HEK293 (cell line): ENCODE measurements at regions not wholly inside any gene's neighbourhood (a gene's known extent, or its start where the extent isn't known, plus 50 kb on each side); places are given as distances from the start of the nearest gene placed in this dataset.
A peak's percentile ranks its signal among the peaks of the same experiment; 100 is the strongest.

ENCODE experiments used
- CTCF ChIA-PET: fragments of 350-600 bp; formaldehyde crosslinking; extraction: SDS; loops from one replicate; lab custom pipeline; 2021; ENCODE audit warnings: antibody characterized with exemption; lab: Yijun Ruan, JAX
- POLR2A ChIA-PET: fragments of 300-600 bp; formaldehyde crosslinking; extraction: SDS; loops from one replicate; lab custom pipeline; 2020; ENCODE audit warnings: antibody characterized with exemption, inconsistent platforms; lab: Yijun Ruan, JAX
- H3K27ac ChIP-seq: fragments of 200-500 bp; sonication (Bioruptor generic); 2 replicates; pipeline ENCODE4 v1.5.1; 2014; ENCODE audit warnings: low read depth, low read length, control low read depth, inconsistent platforms; ENCODE audit errors: extremely low read depth
- H3K36me3 ChIP-seq, 2 experiments: fragments of 200-500 bp in 1 of 2; sonication (Bioruptor generic) in 1 of 2; 1 replicate in 1 of 2; 2 replicates in 1 of 2; pipeline ENCODE4 v1.5.1; 2014 to 2017; ENCODE audit warnings: inconsistent platforms in 2 of 2, low read length in 2 of 2; ENCODE audit not compliant: control insufficient read depth in 2 of 2, insufficient read depth in 1 of 2
- H3K4me1 ChIP-seq: fragments of 200-500 bp; sonication (Bioruptor generic); 2 replicates; pipeline ENCODE4 v1.5.1; 2014; ENCODE audit warnings: mild to moderate bottlenecking, low read length, inconsistent platforms; ENCODE audit not compliant: control insufficient read depth, insufficient read depth
- H3K4me3 ChIP-seq: 2 replicates; pipeline ENCODE4 v1.5.1; 2011; ENCODE audit warnings: low read depth, mild to moderate bottlenecking, control low read depth, low read length, moderate library complexity
- H3K9me3 ChIP-seq: fragments of 200-500 bp; sonication (Bioruptor generic); 2 replicates; pipeline ENCODE4 v1.5.1; 2014; ENCODE audit warnings: low read depth, low read length, inconsistent platforms; ENCODE audit not compliant: control insufficient read depth, insufficient read depth
- GFI1B ChIP-seq: fragments of 450-650 bp; formaldehyde crosslinking; IDR thresholded peaks from 2 replicates; pipeline ENCODE4 v1.5.1; 2016; ENCODE audit warnings: missing biosample characterization, missing genetic modification characterization
- GLIS1 ChIP-seq: fragments of 450-650 bp; formaldehyde crosslinking; IDR thresholded peaks from 2 replicates; pipeline ENCODE4 v1.5.1; 2016; ENCODE audit warnings: missing biosample characterization, missing genetic modification characterization
- HOXD13 ChIP-seq: sonication (generic); formaldehyde crosslinking; IDR thresholded peaks from 2 replicates; pipeline ENCODE4 v1.8.0; 2022; ENCODE audit warnings: missing genetic modification reagents, borderline replicate concordance
- KLF16 ChIP-seq: fragments of 450-650 bp; formaldehyde crosslinking; IDR thresholded peaks from 2 replicates; pipeline ENCODE4 v1.5.1; 2017; ENCODE audit warnings: missing biosample characterization, missing genetic modification characterization
- KLF7 ChIP-seq: fragments of 450-650 bp; formaldehyde crosslinking; IDR thresholded peaks from 2 replicates; pipeline ENCODE4 v1.5.1; 2016; ENCODE audit warnings: missing biosample characterization, missing genetic modification characterization, borderline replicate concordance
- MZF1 ChIP-seq: fragments of 450-650 bp; formaldehyde crosslinking; IDR thresholded peaks from 2 replicates; pipeline ENCODE4 v1.5.1; 2017; ENCODE audit warnings: missing biosample characterization, missing genetic modification characterization, borderline replicate concordance
- SALL2 ChIP-seq: fragments of 450-650 bp; formaldehyde crosslinking; IDR thresholded peaks from 2 replicates; pipeline ENCODE4 v1.5.0; 2017; ENCODE audit warnings: missing biosample characterization, mild to moderate bottlenecking, missing genetic modification characterization, borderline replicate concordance
- SETDB1 ChIP-seq: IDR thresholded peaks from one replicate; pipeline ENCODE4 v1.6.1; 2017; ENCODE audit warnings: mild to moderate bottlenecking, low read length, moderate library complexity, mixed read lengths; ENCODE audit not compliant: insufficient read length
- ZBTB8A ChIP-seq: fragments of 450-650 bp; formaldehyde crosslinking; IDR thresholded peaks from 2 replicates; pipeline ENCODE4 v1.5.1; 2016; ENCODE audit warnings: missing biosample characterization, missing genetic modification characterization
- ZNF146 ChIP-seq: fragments of 450-650 bp; formaldehyde crosslinking; IDR thresholded peaks from 2 replicates; pipeline ENCODE4 v1.5.1; 2016; ENCODE audit warnings: missing biosample characterization, missing genetic modification characterization
- ZNF214 ChIP-seq: fragments of 450-650 bp; formaldehyde crosslinking; IDR thresholded peaks from 2 replicates; pipeline ENCODE4 v1.5.1; 2017; ENCODE audit warnings: missing biosample characterization, mild to moderate bottlenecking, missing genetic modification characterization, borderline replicate concordance
- ZNF341 ChIP-seq: fragments of 450-650 bp; formaldehyde crosslinking; IDR thresholded peaks from 2 replicates; pipeline ENCODE4; 2016; ENCODE audit warnings: low read depth, missing biosample characterization, missing genetic modification characterization
- ZNF354C ChIP-seq: fragments of 450-650 bp; formaldehyde crosslinking; IDR thresholded peaks from 2 replicates; pipeline ENCODE4 v1.5.1; 2016; ENCODE audit warnings: missing biosample characterization, missing genetic modification characterization, low read depth, borderline replicate concordance
- ZNF37A ChIP-seq: fragments of 450-650 bp; IDR thresholded peaks from 2 replicates; pipeline ENCODE4 v1.5.1; 2018; ENCODE audit warnings: missing biosample characterization, missing genetic modification characterization
- ZNF501 ChIP-seq: fragments of 450-650 bp; formaldehyde crosslinking; IDR thresholded peaks from 2 replicates; pipeline ENCODE4 v1.5.1; 2016; ENCODE audit warnings: missing biosample characterization, missing genetic modification characterization
- ZNF600 ChIP-seq: fragments of 450-650 bp; formaldehyde crosslinking; IDR thresholded peaks from 2 replicates; pipeline ENCODE4 v1.5.1; 2016; ENCODE audit warnings: missing biosample characterization, missing genetic modification characterization
- ZNF624 ChIP-seq: fragments of 450-650 bp; formaldehyde crosslinking; IDR thresholded peaks from 2 replicates; pipeline ENCODE4 v1.5.1; 2017; ENCODE audit warnings: missing biosample characterization, missing genetic modification characterization
- ZNF629 ChIP-seq: fragments of 450-650 bp; formaldehyde crosslinking; IDR thresholded peaks from 2 replicates; pipeline ENCODE4 v1.5.1; 2017; ENCODE audit warnings: missing biosample characterization, missing genetic modification characterization
- ZNF768 ChIP-seq: fragments of 450-650 bp; formaldehyde crosslinking; IDR thresholded peaks from 2 replicates; pipeline ENCODE4 v1.5.1; 2018; ENCODE audit warnings: missing biosample characterization, mild to moderate bottlenecking, missing genetic modification characterization
- ZNF791 ChIP-seq: fragments of 450-650 bp; formaldehyde crosslinking; IDR thresholded peaks from 2 replicates; pipeline ENCODE4 v1.5.1; 2016; ENCODE audit warnings: missing biosample characterization, missing genetic modification characterization
- TF ChIP-seq, protein P1 (sequence below): fragments of 450-650 bp; formaldehyde crosslinking; IDR thresholded peaks from 2 replicates; pipeline ENCODE4 v1.5.1; 2017; ENCODE audit warnings: missing biosample characterization, mild to moderate bottlenecking, missing genetic modification characterization, moderate library complexity
- TF ChIP-seq, protein P2 (sequence below): fragments of 450-650 bp; formaldehyde crosslinking; IDR thresholded peaks from 2 replicates; pipeline ENCODE4 v1.5.1; 2016; ENCODE audit warnings: missing biosample characterization, missing genetic modification characterization
- TF ChIP-seq, protein P3 (sequence below): fragments of 450-650 bp; formaldehyde crosslinking; IDR thresholded peaks from 2 replicates; pipeline ENCODE4 v1.5.1; 2017; ENCODE audit warnings: missing biosample characterization, missing genetic modification characterization
- TF ChIP-seq, protein P4 (sequence below): fragments of 450-650 bp; IDR thresholded peaks from 2 replicates; pipeline ENCODE4 v1.5.1; 2018; ENCODE audit warnings: missing biosample characterization, mild to moderate bottlenecking, missing genetic modification characterization
- TF ChIP-seq, protein P5 (sequence below): fragments of 450-650 bp; formaldehyde crosslinking; IDR thresholded peaks from 2 replicates; pipeline ENCODE4 v1.5.1; 2016; ENCODE audit warnings: missing biosample characterization, missing genetic modification characterization

DNA sequence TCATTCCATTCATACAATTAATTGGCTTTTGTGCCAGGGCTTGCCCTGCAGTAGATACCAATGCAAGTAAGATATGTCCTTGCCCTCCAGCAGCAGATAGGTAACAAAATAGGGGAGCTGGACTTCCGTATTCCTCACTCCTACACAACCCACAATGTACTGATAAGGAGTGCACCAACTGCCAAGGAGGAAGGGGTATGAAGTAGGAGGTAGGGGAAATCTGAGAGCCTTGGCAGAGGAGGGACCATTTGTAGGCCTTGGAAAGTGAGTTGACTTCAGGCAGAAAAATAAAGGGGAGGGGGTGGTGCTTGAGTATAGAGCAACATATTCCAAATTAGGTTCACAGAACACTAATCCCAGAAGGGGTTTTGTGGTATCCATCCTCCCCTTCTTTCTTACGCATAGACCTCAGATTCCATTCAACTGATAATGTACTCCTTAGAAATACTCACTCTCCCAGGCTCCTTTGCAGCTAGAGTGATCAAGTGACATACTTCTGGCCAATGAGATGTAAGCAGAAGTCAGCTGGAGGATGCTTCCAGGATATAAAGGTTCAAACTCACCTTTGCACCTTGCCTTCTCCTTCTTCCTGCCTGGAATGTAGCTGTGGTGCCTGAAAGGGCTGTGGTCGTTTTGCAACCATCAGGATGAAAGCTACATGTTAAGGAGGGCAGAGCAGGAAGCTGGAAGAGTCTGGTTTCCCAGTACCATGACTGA, 127.1 kb upstream of the SMAD3 start (continued):
- TF ChIP-seq, protein P1, sequence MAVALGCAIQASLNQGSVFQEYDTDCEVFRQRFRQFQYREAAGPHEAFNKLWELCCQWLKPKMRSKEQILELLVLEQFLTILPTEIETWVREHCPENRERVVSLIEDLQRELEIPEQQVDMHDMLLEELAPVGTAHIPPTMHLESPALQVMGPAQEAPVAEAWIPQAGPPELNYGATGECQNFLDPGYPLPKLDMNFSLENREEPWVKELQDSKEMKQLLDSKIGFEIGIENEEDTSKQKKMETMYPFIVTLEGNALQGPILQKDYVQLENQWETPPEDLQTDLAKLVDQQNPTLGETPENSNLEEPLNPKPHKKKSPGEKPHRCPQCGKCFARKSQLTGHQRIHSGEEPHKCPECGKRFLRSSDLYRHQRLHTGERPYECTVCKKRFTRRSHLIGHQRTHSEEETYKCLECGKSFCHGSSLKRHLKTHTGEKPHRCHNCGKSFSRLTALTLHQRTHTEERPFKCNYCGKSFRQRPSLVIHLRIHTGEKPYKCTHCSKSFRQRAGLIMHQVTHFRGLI (tag by site-specific recombination): no peak
- TF ChIP-seq HOXD13: no peak
- TF ChIP-seq ZNF629 (tag by site-specific recombination): no peak
- no peak for TF ChIP-seq ZNF341
- TF ChIP-seq, protein P2, sequence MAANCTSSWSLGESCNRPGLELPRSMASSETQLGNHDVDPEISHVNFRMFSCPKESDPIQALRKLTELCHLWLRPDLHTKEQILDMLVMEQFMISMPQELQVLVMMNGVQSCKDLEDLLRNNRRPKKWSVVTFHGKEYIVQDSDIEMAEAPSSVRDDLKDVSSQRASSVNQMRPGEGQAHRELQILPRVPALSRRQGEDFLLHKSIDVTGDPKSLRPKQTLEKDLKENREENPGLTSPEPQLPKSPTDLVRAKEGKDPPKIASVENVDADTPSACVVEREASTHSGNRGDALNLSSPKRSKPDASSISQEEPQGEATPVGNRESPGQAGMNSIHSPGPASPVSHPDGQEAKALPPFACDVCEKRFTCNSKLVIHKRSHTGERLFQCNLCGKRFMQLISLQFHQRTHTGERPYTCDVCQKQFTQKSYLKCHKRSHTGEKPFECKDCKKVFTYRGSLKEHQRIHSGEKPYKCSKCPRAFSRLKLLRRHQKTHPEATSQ (tag by site-specific recombination): no peak
- no peak for TF ChIP-seq ZNF791 (tag by site-specific recombination)
- TF ChIP-seq SALL2 (tag by site-specific recombination): no peak
- no peak for TF ChIP-seq ZBTB8A (tag by site-specific recombination)
- TF ChIP-seq, all 188 proteins: peak for 3

DNA sequence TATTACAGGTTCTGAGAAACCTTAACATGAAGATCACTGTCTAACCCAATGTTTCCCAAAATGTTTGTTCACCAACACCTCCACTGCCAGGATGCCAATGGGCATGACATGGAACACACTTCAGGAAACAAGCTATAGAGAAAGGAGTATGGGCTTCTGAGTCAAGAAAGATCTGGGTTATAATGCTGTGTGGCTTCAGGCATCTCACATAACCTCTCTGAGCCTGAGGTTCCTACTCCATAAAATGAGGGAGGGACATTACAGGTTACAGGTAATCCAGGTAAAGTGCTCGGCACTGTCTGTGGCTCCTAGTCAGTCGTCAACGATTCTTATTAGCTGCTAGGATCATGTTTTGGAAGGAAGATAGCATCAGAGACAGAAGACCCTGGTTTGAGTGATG, 126.4 kb upstream of the SMAD3 start:
- Histone ChIP-seq H3K9me3 (no peaks in the 10 kb centered on the region), H3K27ac (no peak overlapping the region), H3K4me1 (no peaks in the 10 kb centered on the region), H3K36me3 (no peaks in the 10 kb centered on the region), H3K4me3 (no peak overlapping the region)
- POLR2A ChIA-PET: no interaction called here
- CTCF ChIA-PET: interaction anchor here (0.5 to 2.3 kb wide), 4 partner anchors 8 to 1308 kb away, joined by 3 to 7 read pairs (median 4); no protein-coding TSS in a partner anchor
- no peak for TF ChIP-seq ZNF600 (tag by site-specific recombination)
- peak; percentile 89 for TF ChIP-seq ZNF768

DNA sequence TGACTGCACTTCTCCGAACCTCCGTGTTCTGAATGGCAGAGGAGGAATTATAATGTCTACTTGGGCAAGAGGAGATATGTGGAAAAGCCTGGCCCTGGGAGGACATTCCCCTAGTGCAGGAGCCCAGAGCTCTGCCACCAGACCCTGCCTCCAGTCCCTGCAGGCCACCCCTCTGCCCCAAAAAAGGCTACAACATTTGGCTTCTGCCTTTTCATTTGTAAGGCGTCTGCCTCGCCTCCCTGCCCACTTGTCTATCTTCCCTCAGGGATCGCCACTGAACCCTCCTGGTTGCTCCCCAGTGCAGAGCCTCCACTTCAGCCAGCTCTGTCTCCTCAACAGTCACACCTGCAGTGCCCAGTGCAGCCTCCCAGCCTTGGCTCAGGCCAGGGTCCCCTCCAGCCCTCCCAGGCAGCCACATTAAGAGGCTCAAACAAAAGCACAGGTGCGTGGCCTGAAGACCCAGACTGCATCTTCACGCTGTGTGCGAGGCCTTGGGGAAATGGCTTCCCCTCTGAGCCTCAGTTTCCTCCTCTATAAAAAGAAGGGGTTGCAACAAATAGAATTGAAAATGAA, 125.9 kb upstream of the SMAD3 start:
- ChIA-PET POLR2A (no interaction called here), CTCF (interaction anchor here (0.5 to 2.3 kb wide), 5 partner anchors 27 to 1307 kb away, joined by 3 to 7 read pairs (median 3); no protein-coding TSS in a partner anchor)
- no peak overlapping the region for H3K27ac ChIP-seq
- no peaks in the 10 kb centered on the region for H3K4me1 ChIP-seq
- no peaks in the 10 kb centered on the region for H3K36me3 ChIP-seq
- H3K9me3 ChIP-seq: no peaks in the 10 kb centered on the region
- no peak overlapping the region for H3K4me3 ChIP-seq
- TF ChIP-seq KLF16 (tag by site-specific recombination): no peak
- TF ChIP-seq, protein P3, sequence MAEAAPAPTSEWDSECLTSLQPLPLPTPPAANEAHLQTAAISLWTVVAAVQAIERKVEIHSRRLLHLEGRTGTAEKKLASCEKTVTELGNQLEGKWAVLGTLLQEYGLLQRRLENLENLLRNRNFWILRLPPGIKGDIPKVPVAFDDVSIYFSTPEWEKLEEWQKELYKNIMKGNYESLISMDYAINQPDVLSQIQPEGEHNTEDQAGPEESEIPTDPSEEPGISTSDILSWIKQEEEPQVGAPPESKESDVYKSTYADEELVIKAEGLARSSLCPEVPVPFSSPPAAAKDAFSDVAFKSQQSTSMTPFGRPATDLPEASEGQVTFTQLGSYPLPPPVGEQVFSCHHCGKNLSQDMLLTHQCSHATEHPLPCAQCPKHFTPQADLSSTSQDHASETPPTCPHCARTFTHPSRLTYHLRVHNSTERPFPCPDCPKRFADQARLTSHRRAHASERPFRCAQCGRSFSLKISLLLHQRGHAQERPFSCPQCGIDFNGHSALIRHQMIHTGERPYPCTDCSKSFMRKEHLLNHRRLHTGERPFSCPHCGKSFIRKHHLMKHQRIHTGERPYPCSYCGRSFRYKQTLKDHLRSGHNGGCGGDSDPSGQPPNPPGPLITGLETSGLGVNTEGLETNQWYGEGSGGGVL (tag by site-specific recombination): no peak
- TF ChIP-seq, protein P4, sequence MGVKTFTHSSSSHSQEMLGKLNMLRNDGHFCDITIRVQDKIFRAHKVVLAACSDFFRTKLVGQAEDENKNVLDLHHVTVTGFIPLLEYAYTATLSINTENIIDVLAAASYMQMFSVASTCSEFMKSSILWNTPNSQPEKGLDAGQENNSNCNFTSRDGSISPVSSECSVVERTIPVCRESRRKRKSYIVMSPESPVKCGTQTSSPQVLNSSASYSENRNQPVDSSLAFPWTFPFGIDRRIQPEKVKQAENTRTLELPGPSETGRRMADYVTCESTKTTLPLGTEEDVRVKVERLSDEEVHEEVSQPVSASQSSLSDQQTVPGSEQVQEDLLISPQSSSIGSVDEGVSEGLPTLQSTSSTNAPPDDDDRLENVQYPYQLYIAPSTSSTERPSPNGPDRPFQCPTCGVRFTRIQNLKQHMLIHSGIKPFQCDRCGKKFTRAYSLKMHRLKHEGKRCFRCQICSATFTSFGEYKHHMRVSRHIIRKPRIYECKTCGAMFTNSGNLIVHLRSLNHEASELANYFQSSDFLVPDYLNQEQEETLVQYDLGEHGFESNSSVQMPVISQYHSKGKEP (tag by site-specific recombination): no peak
- TF ChIP-seq ZNF214 (tag by site-specific recombination): no peak
- no peak for TF ChIP-seq ZNF624
- TF ChIP-seq SETDB1: no peak
- TF ChIP-seq ZBTB8A (tag by site-specific recombination): no peak
- TF ChIP-seq, protein P5, sequence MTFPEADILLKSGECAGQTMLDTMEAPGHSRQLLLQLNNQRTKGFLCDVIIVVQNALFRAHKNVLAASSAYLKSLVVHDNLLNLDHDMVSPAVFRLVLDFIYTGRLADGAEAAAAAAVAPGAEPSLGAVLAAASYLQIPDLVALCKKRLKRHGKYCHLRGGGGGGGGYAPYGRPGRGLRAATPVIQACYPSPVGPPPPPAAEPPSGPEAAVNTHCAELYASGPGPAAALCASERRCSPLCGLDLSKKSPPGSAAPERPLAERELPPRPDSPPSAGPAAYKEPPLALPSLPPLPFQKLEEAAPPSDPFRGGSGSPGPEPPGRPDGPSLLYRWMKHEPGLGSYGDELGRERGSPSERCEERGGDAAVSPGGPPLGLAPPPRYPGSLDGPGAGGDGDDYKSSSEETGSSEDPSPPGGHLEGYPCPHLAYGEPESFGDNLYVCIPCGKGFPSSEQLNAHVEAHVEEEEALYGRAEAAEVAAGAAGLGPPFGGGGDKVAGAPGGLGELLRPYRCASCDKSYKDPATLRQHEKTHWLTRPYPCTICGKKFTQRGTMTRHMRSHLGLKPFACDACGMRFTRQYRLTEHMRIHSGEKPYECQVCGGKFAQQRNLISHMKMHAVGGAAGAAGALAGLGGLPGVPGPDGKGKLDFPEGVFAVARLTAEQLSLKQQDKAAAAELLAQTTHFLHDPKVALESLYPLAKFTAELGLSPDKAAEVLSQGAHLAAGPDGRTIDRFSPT: no peak
- TF ChIP-seq ZNF37A (tag by site-specific recombination): no peak
- no peak for TF ChIP-seq GFI1B
- no peak for TF ChIP-seq GLIS1 (tag by site-specific recombination)
- TF ChIP-seq ZNF146 (tag by site-specific recombination): no peak
- TF ChIP-seq MZF1 (tag by site-specific recombination): no peak
- no peak for TF ChIP-seq KLF7 (tag by site-specific recombination)
- no peak for TF ChIP-seq ZNF501 (tag by site-specific recombination)
- TF ChIP-seq ZNF354C (tag by site-specific recombination): no peak
